GM10266 (cell line): ENCODE measurements at regions not wholly inside any gene's neighbourhood (a gene's known extent, or its start where the extent isn't known, plus 50 kb on each side); places are given as distances from the start of the nearest gene placed in this dataset.

Source experiments
- DNase-seq: peaks from one replicate; pipeline ENCODE4 v3.0.0; 2012; ENCODE audit errors: extremely low spot score
- CTCF ChIP-seq: IDR thresholded peaks from 2 replicates; pipeline ENCODE4 v1.5.1; 2012; ENCODE audit warnings: mild to moderate bottlenecking, low read depth; ENCODE audit not compliant: control insufficient read depth, insufficient read depth; ENCODE audit errors: missing control alignments

DNA sequence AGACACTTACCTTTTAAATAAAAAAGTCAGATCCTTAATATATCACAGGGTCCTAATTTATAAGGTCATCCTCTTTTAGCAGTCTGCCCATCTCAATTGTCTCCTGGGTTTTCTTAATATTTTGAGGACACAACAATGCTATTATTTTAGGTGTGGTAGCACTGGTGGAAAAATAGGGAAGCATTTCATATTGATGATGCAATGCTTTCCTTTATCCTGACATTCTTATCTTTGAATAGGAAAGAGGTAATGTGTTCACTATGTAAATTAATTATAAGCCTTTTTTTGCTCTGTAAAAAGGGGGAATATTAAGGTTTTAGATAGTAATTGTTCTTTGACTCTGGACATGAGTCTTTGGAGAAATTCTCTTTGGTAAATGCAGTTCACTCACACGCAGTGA lies 164.7 kb downstream of the YTHDC2 start:
- TF ChIP-seq CTCF, result no peak
- no peak for DNase-seq

DNA sequence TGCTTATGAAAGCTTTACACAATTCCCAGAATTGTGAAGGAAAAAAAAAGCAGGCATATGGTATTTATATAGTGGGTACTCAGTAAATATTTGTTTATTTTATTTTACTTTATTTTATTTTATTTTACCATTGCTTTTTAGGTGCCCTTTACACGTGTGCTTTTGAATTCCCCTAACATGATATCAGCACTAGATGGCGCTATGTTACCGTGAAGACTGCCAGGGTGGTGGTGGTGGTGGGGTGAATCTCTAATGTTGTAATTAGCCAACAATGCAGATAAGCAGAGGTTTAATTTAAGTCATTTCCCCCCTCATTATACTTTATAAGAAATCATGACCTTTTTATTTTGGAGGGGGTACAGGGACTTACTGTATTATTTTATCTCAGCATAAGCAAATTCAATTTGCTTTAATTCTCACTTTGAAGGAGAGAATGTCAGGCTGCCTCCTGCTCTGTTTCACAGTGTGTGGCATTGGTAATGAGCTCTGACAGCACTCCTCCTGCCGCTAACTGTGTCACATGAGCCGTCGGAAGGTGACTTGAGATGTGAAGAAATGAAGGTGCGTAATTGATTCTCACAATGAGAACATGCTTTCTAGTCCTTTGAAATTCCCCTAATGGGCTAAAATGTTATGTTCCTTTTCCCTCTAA lies 165.6 kb downstream of the YTHDC2 start:
- peak; percentile 68 for TF ChIP-seq CTCF
- peak; percentile 24 for DNase-seq

DNA sequence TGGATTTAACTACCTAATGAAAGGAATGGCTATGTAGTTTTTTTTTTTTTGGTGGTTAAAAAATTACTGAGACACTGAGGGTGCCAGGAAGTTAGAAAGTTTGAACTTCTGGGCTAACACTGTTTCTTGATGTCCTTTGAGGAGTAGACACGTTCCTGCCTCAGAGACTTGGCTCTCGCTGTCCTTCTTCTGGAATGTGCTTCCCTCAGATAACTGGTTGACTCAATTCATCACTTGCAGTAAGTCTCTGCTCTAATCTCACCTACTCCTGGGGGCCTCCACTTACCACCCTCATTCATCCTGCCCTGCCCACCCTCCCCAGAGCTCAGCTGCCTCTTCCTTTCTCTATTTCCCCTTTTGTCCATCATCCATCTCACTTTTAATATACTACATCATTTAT lies 167.0 kb downstream of the YTHDC2 start:
- DNase-seq, result no peak
- no peak for TF ChIP-seq CTCF

- DNase-seq, result no peak
- no peak for TF ChIP-seq CTCF
These were observed 169.1 kb downstream of the YTHDC2 start for GRCh38 chr5:113682497-113683136.

DNA sequence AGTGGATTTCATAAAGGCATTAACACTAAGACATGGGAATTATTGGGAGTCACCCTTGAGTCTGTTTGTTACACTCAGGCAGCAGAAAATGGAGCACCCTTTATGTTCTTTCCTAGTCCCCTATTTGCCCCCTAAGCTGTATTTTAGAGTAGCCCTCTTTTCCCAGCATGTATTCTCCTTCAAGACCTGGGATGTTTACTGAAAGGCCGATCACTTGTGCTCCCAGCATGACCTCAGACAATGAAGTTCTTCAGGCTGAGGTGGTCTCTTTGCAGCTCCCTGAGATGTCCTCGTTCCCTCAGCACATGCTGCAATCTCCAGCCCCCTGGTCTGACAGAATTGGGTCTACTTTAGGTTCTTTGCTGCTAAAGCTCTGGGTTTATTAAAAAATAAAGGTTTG lies 169.7 kb downstream of the YTHDC2 start:
- DNase-seq, result no peak
- TF ChIP-seq CTCF, result no peak

DNA sequence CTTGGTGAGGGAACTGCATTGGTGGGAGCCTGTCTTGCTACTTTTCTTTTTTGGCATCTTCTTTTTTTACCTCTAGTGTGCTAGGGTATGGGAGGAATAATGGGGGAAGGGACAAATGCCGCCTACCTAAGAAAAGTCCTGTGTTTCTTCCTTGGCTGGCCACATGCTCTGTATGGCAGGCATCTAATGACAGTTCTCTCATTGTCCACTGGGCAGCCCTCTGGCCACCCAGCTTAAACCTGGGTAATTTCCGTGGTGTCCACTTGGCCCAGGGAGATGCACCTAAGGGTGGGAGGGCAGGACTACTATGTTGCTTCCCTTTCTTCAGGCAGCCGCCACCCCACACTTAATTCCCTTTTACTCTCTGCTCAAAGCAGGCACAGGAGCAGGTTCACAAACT lies 173.1 kb downstream of the YTHDC2 start:
- TF ChIP-seq CTCF, result no peak
- DNase-seq, result no peak

DNA sequence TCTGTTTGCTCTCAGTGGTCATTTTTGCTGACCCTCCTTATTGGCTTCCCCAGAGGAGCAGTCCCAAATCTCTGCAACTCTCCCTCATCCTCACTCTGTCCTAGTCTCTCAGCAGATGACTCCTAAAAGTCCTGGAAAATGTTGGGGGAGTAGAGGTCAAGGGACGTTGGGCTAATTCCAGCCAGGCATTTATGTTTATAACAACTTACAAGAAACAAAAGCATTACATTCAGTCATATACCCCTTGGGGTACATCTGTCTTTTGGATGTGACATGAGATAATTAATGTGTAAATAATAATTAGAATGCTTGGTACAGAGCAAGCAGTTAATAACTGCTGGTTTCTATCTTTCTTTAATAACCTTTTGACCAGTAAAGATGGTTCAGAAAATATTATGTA lies 176.2 kb downstream of the YTHDC2 start:
- TF ChIP-seq CTCF, result no peak

More for the DNA sequence above, 176.2 kb downstream of the YTHDC2 start:
- no peak for DNase-seq
